ENCODE measurements at regions not wholly inside any gene's neighbourhood (a gene's known extent, or its start where the extent isn't known, plus 50 kb on each side); places are given as distances from the start of the nearest gene placed in this dataset.

GRCh38 chr3:94374439-94375161 is 311.7 kb downstream of the NSUN3 start:
- TF ChIP-seq CTCF (IDR thresholded peaks at IDR 0.05): no peak
- TF ChIP-seq EZH2 (IDR thresholded peaks at IDR 0.05; ENCODE audit: borderline replicate concordance, insufficient read depth, low read depth, low read length, poor library complexity, severe bottlenecking): no peak

Data from B cell (primary cell).